Cardiac fibroblast (primary cell): ENCODE measurements at regions not wholly inside any gene's neighbourhood (a gene's known extent, or its start where the extent isn't known, plus 50 kb on each side); places are given as distances from the start of the nearest gene placed in this dataset.

Experiments
- DNase-seq, 2 donors: peaks; one replicate each; pipeline versions ENCODE4 v3.0.0 to v3.0.0-alpha.2; 2010; ENCODE audit warnings: low read depth in 2 of 2
- H3K4me3 ChIP-seq, 2 donors: replicated peaks in 1 of 2; 1 replicate in 1 of 2; 2 replicates in 1 of 2; pipeline ENCODE4 v1.5.1; 2011; ENCODE audit warnings: low read depth in 2 of 2, low read length in 2 of 2, mild to moderate bottlenecking in 2 of 2, moderate library complexity in 1 of 2
- CTCF ChIP-seq: IDR thresholded peaks from one replicate; pipeline ENCODE4 v1.5.1; 2011; ENCODE audit warnings: low read depth, mild to moderate bottlenecking, low read length, inconsistent platforms

DNA sequence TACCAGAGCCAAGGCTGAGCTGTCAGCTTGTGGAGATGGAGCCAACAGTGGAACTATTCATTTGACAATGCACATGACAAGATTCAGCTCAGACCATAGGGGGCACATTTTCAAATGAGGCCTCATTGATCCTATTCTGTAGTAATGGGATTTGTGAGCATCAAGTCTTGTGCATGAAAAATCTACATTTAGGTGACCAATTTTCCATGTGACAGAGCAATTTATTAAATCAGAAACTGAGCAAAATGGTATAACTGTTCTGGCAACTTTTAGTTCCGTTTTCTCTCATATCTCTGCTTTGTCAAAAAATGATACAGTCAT, 108.5 kb upstream of the PCDH18 start:
- DNase-seq: no peak
- H3K4me3 ChIP-seq: no peak overlapping the region
- TF ChIP-seq CTCF: no peak

DNA sequence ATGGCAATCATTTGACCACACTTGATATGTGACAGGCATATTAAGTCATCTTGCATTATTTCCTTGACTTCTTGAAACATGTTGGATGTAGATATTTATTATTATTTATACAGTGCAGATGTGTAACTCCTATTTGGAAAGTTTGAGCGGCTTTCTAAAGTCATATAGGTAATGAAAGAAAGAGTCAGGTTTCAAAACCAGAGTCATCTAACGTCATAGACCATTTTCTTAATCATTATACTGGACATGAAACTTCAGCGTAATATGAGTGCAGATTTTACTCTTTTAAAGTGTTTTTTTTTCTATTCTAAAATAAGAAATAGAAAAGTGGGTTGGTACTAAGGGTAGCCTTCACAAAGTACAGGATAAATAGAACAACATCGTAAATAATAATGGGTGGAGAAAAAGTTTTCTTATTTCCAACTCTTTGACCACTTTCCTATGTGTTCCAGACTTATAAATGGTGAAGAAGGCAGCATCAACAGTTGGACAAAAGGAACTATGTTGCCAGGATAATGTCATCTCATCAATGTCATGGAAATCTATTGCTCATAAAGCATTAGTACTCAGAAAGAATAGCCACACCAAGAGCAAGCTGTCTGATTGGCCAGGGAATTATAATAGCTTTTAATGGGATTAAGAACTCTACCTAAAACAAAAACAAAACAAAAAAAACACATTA, 108.0 kb upstream of the PCDH18 start:
- no peak overlapping the region for H3K4me3 ChIP-seq
- no peak for TF ChIP-seq CTCF
- no peak for DNase-seq

GRCh38 chr4:137638934-137639333, 106.6 kb upstream of the PCDH18 start:
- no peak for TF ChIP-seq CTCF
- H3K4me3 ChIP-seq: no peak overlapping the region
- no peak for DNase-seq

DNA sequence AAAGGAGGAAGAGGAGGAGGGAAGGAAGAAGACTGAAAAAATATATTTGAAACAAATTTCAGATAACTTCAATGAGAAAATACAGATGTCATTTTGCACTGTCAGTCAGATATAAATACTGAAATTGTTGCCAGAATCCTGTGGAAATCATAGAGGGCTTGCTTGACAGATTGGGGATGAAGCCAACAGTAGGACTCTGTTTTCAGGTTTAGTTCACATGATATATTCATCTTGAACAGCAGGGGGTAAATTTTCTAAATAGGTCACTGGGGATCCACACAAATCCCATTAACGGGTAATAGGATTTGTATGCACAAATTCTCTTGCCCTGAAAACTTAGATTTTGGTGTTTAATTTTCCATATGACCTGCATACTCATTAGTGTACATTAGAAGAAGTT, 103.3 kb upstream of the PCDH18 start:
- TF ChIP-seq CTCF: no peak
- no peak overlapping the region for H3K4me3 ChIP-seq
- peak; percentile 50 to 74 for DNase-seq

GRCh38 chr4:137635108-137635507, 102.8 kb upstream of the PCDH18 start:
- no peak for TF ChIP-seq CTCF
- no peak overlapping the region for H3K4me3 ChIP-seq
- DNase-seq: peak; percentile 83 to 91

GRCh38 chr4:137632842-137633241, 100.5 kb upstream of the PCDH18 start:
- TF ChIP-seq CTCF: no peak
- DNase-seq: no peak
- no peak overlapping the region for H3K4me3 ChIP-seq

- DNase-seq: no peak
- no peak overlapping the region for H3K4me3 ChIP-seq
- TF ChIP-seq CTCF: no peak
These were observed 99.3 kb upstream of the PCDH18 start for GRCh38 chr4:137631605-137632004.
